Upper lobe of left lung (tissue), 4 donors: ENCODE measurements at regions not wholly inside any gene's neighbourhood (a gene's known extent, or its start where the extent isn't known, plus 50 kb on each side); places are given as distances from the start of the nearest gene placed in this dataset.

Source experiments
- CTCF ChIP-seq, 6 experiments: fragments of 450-650 bp in 4 of 6; fragments of 200-600 bp in 2 of 6; sonication (generic) in 2 of 6; IDR thresholded peaks; one replicate each; pipeline ENCODE4 v1.5.1; 2016 to 2019; ENCODE audit warnings: antibody characterized with exemption in 6 of 6
- EP300 ChIP-seq, 4 donors: sonication (generic); formaldehyde crosslinking; IDR thresholded peaks; one replicate each; pipeline ENCODE4 v1.5.1; 2017; ENCODE audit warnings: antibody characterized with exemption in 4 of 4, control low read depth in 2 of 4

DNA sequence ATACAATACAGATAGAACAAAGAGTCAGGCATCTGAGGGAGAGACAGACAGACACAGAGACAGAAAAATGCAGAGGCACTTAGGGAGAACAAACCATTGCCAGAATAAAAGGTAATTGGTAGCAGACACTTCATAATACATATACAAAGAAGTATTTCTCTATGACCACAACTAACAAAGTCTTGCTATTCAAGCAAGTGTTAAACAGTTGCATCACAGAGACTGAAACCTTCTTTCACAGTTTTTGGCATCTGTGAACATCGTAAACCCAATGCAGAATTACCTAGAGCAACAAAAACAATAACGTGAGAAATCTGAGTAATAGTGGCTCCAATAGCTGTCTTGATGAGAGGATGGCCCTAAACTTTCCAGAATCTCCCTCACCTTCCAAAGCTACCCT, 116.4 kb downstream of the BLID start:
- TF ChIP-seq EP300 (IDR thresholded peaks at IDR 0.05) (no peak), CTCF (IDR thresholded peaks at IDR 0.05) (no peak)
